Fibroblast of peridontal ligament (primary cell): ENCODE measurements at regions not wholly inside any gene's neighbourhood (a gene's known extent, or its start where the extent isn't known, plus 50 kb on each side); places are given as distances from the start of the nearest gene placed in this dataset.
"Not testable (repeated sequence)": the region's sequence is repeated elsewhere in the genome, so short reads cannot be mapped to it uniquely, and the experiment has no call there.

Experiments used
- DNase-seq: peaks from one replicate; pipeline ENCODE4 v3.0.0-alpha.2; 2010; ENCODE audit errors: extremely low read depth

DNA sequence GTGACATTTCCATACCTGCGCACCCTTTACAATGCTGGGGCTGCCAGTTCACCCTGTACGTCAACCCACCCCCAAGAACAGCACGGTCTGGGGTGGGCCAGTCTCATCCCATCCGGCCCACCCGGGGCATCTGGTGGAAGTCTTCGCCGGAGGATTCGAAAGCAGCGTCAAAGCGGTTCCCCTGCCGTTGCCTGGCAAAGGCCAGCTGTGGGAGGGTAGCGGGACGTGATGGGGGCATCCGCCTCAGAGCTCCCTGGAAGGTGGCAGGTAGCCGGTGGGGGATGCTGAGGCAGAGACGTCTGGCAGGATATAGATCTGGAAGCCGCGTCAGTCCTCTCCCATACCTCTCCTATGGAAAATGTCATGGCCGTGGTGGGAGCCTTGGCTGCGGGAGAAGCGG, 749.1 kb upstream of the DEFB115 start:
- DNase-seq, result not testable (repeated sequence)

DNA sequence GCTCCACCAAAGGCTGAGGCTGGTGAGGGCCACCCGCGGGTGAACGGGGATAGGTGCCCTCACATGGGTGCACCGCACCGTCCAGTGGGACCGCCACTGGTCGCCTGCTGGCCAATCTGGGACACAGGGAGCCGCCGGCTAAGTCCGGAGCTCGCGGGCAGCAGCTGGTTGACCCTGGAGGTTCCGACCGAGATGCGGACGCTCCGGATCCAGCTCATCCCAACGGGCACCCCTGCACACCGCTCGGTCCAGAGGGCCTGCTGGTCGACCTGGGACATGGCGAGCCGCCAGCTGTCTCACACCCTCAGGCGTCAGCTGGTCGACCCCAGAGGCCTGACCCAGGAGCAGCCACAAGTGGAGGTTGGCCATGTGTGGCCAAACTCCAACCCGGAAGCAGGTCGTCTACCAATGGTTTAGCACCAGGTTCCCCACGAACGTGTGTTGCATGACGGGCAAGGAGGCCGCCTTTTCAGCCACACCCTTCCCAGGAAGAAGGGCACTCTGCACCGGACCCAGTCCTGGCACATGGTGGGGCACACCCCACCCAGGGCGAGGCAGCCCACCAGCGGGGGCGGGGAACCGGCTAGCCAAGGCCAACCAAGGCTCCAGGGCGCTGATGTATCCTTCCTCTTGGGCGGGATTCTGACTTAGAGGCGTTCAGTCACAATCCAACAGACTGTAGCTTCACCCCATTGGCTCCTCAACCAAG, 746.0 kb upstream of the DEFB115 start:
- DNase-seq, result no peak

DNA sequence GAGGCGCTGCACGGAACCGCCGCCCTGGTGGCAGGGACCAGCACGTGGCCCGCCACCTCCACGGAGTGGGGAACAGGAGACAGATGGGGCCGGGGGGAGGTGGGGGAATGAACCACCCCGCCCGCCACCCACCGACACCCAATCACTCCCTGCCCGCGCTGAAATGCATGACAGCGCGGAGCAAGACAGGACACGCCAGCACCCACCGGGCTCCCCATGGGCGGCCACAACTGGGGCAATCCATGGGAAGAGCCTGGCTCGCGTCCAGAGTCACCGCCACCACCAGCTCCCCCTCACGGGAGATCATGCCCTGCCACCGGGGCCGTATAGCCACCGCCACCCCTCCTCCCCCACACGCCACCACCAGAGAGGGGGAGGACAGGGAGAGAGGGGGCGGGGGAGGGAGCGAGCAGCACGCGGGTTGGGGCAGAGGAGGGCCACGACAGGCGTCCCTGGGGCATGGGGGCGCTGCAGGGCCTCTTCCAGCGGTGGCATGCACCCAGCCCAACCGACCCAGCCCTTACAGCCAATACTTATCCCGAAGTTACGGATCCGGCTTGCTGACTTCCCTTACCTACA, 744.3 kb upstream of the DEFB115 start:
- no peak for DNase-seq

DNA sequence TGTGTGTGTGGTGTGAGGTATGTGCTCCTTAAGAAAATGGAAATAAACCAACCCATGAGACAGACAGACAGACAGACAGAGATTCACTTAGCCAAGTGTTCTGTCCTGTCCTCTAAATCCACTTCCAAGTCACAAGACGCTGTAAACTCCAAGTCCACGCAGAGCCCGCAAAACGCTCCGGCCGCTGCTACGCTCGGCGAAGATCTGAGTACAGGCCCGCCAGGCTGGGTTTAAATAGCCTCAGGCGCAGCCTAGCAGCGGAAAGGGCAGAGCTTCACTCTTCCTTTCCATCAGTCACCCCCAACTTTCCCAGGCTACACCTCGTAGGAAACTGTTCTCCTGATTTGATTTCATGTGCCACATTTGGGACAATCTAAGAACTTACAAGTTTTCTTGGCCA, 741.5 kb upstream of the DEFB115 start:
- not testable (repeated sequence) for DNase-seq

GRCh38 chr20:30518906-30519305, 738.6 kb upstream of the DEFB115 start:
- not testable (repeated sequence) for DNase-seq

DNA sequence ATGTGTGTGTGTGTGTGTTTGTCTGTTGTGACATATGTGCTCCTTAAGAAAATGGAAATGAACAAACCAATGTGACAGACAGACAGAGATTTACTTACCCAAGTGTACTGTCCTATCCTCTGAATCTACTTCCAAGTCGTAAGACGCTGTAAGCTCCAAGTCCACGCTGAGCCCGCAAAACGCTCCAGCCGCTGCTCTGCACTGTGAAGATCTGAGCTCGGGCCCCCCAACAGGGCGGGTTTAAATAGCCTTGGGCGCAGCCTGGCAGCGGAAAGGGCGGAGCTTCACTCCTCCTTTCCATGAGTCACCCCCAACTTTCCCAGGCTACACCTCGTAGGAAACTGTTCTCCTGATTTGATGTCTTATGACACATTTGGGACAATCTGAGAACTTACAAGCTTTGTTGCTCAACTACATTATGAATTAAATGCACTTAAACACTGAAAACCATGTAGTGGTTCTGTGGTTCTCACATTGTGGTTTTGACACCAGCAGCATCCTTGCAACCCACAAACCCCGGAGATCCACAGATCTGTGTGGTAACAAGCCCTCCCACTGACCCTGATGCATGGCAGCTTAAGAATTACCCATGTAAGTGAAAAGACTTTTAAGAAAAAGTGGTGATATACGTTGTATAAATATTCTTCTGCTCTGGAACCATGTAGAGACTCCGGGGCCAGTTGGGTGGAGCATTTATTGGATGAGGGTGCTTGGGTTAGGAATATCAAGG, 735.6 kb upstream of the DEFB115 start:
- not testable (repeated sequence) for DNase-seq

DNA sequence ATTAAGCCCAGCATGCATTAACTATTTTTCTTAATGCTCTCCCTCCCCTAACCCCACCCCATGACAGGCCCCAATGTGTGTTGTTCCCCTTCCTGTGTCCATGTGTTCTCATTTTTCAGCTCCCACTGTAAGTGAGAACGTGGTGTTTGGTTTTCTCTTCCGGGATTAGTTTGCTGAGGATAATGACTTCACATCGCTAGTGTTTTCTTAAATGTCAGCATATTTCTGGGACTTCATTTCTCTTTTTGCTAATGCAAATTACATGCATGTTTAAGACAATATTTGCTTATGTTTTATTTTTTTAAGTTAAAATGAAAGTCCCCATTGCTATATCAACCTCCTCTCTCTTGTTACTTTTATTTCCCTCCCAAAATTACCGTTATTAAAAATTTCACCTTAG, 733.3 kb upstream of the DEFB115 start:
- DNase-seq, result not testable (repeated sequence)

GRCh38 chr20:30524761-30525160, 732.7 kb upstream of the DEFB115 start:
- DNase-seq, result not testable (repeated sequence)

GRCh38 chr20:30533653-30534052, 723.8 kb upstream of the DEFB115 start:
- DNase-seq, result not testable (repeated sequence)

DNA sequence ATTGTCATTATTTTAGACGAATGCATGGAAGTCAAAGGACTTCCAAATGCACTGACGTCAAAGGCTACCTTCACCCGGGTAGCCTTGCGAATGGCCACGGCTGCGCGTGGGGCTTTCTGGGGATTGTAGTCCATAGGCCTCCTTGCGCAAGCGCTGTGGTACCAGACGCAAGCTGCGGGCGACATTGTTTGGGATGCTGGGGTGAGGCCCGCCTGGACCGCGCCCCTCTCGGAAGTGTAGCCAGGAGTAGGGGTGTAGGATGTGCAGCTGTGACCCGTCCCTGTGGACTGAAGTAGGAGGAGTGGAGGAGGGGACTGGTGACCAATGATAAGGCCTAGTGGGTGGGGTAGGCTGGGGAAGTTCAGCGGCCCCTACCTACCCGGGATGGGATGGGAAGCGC, 720.0 kb upstream of the DEFB115 start:
- not testable (repeated sequence) for DNase-seq

DNA sequence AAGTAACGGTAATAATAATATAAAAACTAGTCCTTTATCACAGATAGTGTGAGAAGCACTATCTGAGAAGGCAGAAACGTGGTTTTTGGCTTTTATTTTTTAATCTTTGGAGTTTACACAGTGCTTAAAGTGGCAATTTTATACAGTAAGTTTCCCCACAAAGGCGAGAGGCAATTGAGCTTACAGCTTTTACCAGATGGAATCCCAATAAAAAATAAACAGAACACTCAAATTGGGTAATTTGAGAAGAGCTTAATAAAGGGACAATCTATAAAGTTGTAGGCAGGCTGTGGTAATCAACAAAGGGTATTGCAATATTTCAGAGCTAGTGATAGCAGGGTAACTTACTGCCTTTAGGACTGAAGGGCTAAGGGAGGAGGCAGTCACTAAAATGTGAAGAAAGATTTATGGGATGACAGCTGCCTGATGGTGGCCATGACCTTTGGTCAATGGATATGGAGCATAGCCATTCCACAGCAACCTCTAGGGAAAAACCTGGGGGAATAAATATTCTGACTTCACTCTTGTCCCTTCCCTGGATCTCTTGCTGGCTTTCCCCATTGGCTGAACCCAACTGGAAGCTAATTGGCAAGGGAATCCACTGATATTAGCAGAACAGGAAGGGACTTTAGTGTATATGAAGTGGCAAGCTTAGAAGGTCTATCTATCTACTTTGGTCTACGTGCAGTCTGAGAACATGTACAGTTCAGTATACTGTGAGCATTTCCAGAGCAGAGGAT, 717.0 kb upstream of the DEFB115 start:
- DNase-seq, result not testable (repeated sequence)

GRCh38 chr20:30551236-30551635, 706.2 kb upstream of the DEFB115 start:
- DNase-seq, result not testable (repeated sequence)

DNA sequence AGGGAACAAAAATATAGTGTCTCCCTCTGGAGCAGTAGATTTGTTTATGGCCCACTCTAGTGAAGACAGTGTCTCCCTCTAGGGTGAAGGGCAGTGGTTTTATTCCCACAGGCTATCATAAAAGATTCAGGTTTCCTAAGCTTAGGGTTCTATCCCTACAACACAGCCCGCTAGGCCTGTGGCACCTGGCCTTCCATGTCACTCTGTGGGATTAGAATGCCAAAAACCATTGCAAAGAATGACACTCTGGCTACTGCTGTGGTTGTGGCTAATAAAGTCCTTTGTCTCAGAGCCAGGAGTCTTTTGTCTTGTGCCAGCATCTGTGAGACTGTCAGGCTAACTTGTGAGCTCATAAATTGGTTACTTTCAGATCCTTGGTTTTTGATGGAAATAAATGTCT, 700.7 kb upstream of the DEFB115 start:
- not testable (repeated sequence) for DNase-seq

GRCh38 chr20:30565086-30565485, 692.4 kb upstream of the DEFB115 start:
- not testable (repeated sequence) for DNase-seq

DNA sequence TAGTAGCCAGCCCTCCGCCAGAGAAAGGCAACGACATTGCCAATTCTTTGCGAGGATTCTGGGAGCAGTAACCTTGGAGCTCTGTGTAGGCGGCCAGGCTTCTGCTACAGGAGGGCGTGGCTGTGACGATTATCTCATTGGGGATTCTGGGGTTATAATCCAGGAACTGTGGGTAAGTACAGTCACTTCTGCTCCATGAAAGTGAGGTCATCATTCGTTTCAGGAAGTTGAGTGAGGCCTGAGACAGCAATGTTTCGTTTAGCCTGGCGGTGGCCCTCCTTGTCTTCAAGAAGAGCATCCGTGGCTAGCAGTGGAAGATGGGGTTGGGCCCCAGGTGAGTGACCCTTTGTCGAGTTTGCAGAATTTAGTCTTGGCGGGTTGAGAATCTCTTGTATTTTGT, 687.6 kb upstream of the DEFB115 start:
- not testable (repeated sequence) for DNase-seq

GRCh38 chr20:30570622-30571021, 686.8 kb upstream of the DEFB115 start:
- not testable (repeated sequence) for DNase-seq

GRCh38 chr20:30574337-30574736, 683.1 kb upstream of the DEFB115 start:
- not testable (repeated sequence) for DNase-seq

DNA sequence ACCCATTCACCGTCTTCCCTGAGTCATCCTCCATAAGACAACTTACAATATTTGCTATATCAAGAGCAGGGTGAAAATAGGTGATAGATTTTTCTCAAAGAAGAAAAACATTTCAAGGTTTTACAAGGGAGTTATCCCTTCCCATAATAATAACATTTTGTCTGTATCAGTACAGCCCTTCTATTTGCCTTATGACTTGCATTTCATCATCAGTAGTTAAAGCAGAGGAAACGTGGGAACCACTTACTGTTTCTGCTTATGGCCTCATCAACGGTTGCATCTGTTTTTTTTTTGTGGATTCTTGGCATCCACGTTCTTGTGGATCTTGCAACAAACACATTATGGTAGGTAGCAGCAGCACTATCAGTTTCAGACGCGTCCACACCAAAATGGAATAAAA, 678.4 kb upstream of the DEFB115 start:
- not testable (repeated sequence) for DNase-seq

GRCh38 chr20:30579824-30580438, 677.5 kb upstream of the DEFB115 start:
- peak; percentile 31 for DNase-seq

DNA sequence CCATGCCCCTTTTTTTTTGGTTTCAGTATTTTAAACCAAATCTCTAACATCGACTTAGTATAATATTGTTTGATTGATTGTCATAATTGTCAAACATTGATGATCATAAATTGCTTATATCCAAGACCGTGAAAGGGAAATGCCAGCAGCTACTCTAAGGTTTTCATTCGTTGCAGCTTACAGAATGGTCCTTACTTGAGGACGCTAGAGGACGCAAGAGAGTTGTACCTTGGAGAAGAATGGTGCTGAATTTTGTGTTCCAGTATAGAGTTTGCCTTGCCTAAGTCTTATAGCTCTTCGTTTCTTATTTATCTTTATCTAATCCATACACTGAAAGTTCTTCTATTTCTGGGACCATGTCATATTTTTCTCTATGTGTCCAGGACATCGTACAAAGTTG, 675.6 kb upstream of the DEFB115 start:
- DNase-seq, result not testable (repeated sequence)

GRCh38 chr20:30584403-30584802, 673.1 kb upstream of the DEFB115 start:
- DNase-seq, result not testable (repeated sequence)
